RWPE1 (cell line): ENCODE measurements at regions not wholly inside any gene's neighbourhood (a gene's known extent, or its start where the extent isn't known, plus 50 kb on each side); places are given as distances from the start of the nearest gene placed in this dataset.

ENCODE experiments used
- CTCF ChIA-PET: fragments of 350-600 bp; sonication (Branson Sonifier 250); formaldehyde crosslinking; extraction: SDS; loops from one replicate; lab custom pipeline; 2021; lab: Yijun Ruan, JAX
- POLR2A ChIA-PET: fragments of 400-600 bp; formaldehyde crosslinking; extraction: SDS; loops from one replicate; lab custom pipeline; 2020; ENCODE audit warnings: antibody characterized with exemption; ENCODE audit not compliant: low non-redundant PET; lab: Yijun Ruan, JAX
- DNase-seq: peaks from one replicate; pipeline ENCODE4 v3.0.0; 2012; ENCODE audit warnings: low spot score
- H3K27ac ChIP-seq: fragments of 450-650 bp; 2 replicates; pipeline ENCODE4 v1.5.1; 2017
- TF ChIP-seq, protein P1 (sequence below): fragments of 450-650 bp; conservative IDR thresholded peaks from 2 replicates; pipeline ENCODE4 v1.5.1; 2017; ENCODE audit warnings: low read depth, mild to moderate bottlenecking

DNA sequence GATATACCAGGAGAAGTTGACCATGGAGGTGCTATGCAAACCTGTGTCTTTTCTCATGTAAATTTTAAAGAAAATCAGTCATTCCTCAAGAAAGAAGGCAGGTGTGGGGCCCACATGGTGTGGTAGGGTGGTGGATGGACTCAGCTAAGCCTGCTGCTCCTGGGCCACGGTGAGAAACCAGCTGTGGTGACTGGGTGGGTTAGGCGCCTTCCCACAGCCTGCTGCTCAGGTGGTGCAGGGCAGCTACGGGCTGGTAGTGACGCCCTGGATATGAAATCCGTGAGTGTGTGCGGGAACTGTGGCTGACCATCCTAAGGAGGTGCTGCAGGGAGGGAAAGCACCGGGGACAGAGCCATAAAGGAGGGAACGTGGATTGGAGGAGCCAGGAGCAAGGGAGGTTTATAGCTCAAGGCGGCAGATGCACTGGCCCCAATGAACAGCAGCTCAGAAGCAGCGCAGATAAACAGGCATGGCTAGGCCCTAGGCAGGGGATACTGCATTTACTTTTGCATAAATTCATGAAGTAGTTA is 408.8 kb downstream of the FUT8 start:
- TF ChIP-seq, protein P1, sequence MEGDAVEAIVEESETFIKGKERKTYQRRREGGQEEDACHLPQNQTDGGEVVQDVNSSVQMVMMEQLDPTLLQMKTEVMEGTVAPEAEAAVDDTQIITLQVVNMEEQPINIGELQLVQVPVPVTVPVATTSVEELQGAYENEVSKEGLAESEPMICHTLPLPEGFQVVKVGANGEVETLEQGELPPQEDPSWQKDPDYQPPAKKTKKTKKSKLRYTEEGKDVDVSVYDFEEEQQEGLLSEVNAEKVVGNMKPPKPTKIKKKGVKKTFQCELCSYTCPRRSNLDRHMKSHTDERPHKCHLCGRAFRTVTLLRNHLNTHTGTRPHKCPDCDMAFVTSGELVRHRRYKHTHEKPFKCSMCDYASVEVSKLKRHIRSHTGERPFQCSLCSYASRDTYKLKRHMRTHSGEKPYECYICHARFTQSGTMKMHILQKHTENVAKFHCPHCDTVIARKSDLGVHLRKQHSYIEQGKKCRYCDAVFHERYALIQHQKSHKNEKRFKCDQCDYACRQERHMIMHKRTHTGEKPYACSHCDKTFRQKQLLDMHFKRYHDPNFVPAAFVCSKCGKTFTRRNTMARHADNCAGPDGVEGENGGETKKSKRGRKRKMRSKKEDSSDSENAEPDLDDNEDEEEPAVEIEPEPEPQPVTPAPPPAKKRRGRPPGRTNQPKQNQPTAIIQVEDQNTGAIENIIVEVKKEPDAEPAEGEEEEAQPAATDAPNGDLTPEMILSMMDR, result no peak
- CTCF ChIA-PET, result interaction anchor here (1.2 kb wide), 1 partner anchor 410 kb away, joined by 3 read pairs; no protein-coding TSS in a partner anchor
- DNase-seq, result no peak
- POLR2A ChIA-PET, result no interaction called here
- H3K27ac ChIP-seq, result no peak overlapping the region

DNA sequence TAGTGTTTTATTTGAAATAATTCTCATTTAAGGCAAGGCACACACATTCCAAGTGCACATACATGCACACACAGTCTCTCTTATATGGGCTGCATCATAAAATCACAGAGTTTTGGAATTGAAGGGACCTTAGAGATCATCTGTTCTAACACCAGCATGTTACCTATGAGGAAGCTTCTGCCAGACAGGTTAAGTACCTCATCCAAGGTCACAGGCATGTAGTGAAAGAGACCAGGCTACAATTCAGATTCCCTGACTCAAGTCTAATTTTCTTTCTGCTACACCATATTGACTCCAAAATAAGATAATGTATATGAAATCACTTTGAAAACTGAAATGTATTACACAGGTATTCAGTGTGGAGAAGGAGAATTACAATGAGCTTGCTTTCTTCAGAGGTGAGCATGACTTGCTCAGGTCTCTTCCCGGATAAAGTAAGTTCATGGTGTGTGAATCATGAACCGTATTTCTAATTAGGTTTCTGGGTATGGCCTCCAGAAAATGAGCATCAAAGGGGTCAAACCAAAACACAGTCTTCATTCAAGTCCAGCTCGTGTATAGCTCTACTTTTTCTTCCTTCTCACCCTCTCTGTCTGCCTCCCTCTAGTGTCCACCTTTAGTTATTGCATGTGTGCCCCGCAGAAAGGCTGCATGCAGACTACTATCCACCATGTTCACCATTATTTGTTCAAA is 411.9 kb downstream of the FUT8 start:
- TF ChIP-seq, protein P1, result peak; percentile 89
- ChIA-PET POLR2A (no interaction called here), CTCF (interaction anchor here (0.5 to 2.1 kb wide), 25 partner anchors 9 to 736 kb away, joined by 3 to 23 read pairs (median 4); partner anchors contain the start of gene FUT8)

DNA sequence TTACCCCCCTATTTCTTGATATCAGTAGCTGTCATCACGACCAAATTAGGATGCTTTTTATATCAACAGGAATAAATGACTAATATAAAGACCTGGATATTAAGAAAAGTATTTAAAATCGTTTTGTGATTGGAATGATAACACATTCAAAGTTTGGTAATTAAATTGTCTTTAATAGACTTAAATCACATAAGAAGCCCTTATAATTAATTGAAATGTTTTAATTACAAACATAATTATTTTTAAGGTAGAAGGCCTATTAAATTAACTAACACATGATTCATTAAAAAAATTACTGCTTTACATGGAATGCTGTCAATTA is 412.4 kb downstream of the FUT8 start:
- CTCF ChIA-PET, result interaction anchor here (0.6 to 2.1 kb wide), 14 partner anchors 9 to 736 kb away, joined by 3 to 23 read pairs (median 4); partner anchors contain the start of gene FUT8
- TF ChIP-seq, protein P1, result peak; percentile 59
- no peak overlapping the region for H3K27ac ChIP-seq
- POLR2A ChIA-PET, result no interaction called here
- DNase-seq, result no peak

More for the DNA sequence above, 411.9 kb downstream of the FUT8 start:
- H3K27ac ChIP-seq, result no peak overlapping the region
- DNase-seq, result peak; percentile 54

DNA sequence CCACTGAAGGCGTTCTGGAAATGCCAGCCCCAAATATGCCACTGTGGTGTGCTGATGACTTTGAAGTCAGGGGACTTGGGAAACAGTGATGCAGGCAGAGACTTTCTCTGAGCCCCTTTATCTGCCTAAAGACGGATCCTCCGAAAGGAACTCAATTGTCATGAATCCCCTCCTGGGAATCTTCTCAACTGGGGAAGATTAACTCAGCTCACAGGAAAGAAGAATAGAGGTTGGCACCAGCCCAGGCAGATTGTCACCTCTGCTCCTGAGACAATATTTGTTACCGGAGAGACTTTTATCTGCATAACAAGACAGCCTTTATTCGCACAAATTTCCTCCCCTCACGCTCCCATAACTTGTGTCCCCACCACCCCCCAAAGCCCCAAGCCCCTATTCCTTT is 414.4 kb downstream of the FUT8 start:
- TF ChIP-seq, protein P1, result no peak
- H3K27ac ChIP-seq, result no peak overlapping the region
- ChIA-PET CTCF (interaction anchor here (0.6 kb wide), 2 partner anchors 91 to 132 kb away, joined by 3 to 4 read pairs; no protein-coding TSS in a partner anchor), POLR2A (no interaction called here)
- DNase-seq, result no peak

DNA sequence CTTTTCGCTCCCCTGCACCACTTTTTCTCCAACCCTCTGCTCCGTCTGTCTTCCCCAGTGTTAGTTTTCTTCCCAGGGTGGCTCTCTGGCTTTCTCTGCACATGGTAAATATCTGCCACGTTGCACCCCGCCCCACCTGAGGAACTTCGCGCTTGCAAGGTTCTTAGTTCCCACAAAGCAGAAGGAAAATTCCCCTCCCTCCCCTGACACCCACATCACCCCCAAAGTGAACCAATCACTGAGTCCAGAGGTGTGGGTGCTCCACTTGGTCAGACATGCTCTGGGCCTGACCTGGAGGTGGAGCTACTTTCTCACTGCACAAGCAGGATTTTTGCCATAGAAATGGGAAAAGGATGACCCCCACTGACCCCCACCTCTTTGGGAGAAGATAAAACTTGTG is 415.0 kb downstream of the FUT8 start:
- POLR2A ChIA-PET, result no interaction called here
- no peak for DNase-seq
- CTCF ChIA-PET, result interaction anchor here (0.5 to 0.6 kb wide), 2 partner anchors 17 to 131 kb away, joined by 4 read pairs; no protein-coding TSS in a partner anchor
- H3K27ac ChIP-seq, result no peak overlapping the region
- TF ChIP-seq, protein P1, result no peak

DNA sequence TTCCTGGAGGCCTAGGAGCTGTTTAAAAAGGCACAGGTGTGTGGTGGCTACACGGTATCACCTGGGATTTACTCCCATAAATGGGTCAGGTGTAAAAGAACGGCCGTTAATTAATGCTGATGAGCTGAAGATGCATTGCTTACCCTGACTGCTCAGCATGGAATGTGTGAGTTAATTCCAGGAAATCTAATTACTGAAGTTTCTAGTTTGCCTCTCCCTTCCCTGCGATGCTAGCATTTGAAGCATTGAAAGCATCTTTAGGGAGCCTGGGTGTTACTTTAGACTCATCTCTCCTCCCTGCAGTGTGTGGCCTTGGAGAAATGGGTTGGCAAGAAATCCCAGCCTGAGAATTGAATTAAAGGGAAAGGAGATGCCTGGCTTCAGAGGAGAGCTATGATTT is 415.9 kb downstream of the FUT8 start:
- H3K27ac ChIP-seq, result no peak overlapping the region
- ChIA-PET CTCF (interaction anchor here (0.5 kb wide), 1 partner anchor 16 kb away, joined by 4 read pairs; no protein-coding TSS in a partner anchor), POLR2A (no interaction called here)
- DNase-seq, result no peak
- TF ChIP-seq, protein P1, result no peak
